ENCODE measurements at regions not wholly inside any gene's neighbourhood (a gene's known extent, or its start where the extent isn't known, plus 50 kb on each side); places are given as distances from the start of the nearest gene placed in this dataset.

DNA sequence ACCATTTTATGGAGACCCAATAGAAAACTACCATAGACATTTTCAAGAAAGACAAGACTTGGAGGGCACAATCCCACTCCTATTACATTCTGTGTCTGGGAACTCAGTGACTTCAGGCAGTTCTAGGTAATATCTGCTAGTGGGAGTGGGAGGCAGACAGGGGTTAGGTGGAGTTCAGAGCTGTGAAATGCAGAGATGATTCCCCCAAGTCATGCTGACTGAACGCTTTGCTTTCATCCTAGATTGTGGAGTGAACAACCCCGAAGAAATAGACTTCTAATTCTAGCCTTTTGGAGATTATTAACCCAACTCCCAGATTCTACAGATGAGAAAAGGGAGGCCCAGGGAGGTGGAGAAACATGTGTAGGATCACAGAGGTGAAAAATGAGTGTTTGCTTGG lies 437.8 kb upstream of the CADM1 start:
- Histone ChIP-seq H3K4me3 (ENCODE audit: low read length) (no peak overlapping the region), H3K27ac (ENCODE audit: low read length) (no peak overlapping the region), H3K9me3 (ENCODE audit: low read length) (no peaks in the 10 kb centered on the region), H3K36me3 (ENCODE audit: insufficient read depth, low read length) (no peaks in the 10 kb centered on the region), H3K9me2 (ENCODE audit: insufficient read depth, low read length) (no peaks in the 10 kb centered on the region), H4K20me1 (ENCODE audit: insufficient read depth) (no peaks in the 10 kb centered on the region), H2AFZ (ENCODE audit: low read depth, low read length) (no peak overlapping the region), H3K4me2 (ENCODE audit: low read length) (no peak overlapping the region), H3K79me2 (replicated peaks; ENCODE audit: insufficient read depth, low read length) (no peaks in the 10 kb centered on the region), H3K9ac (ENCODE audit: low read length) (no peak overlapping the region), H3F3A (ENCODE audit: insufficient read depth, low read length, poor library complexity, severe bottlenecking) (no peaks in the 10 kb centered on the region), H3K27me3 (ENCODE audit: insufficient read depth, low read depth, low read length) (no peaks in the 10 kb centered on the region)
- TF ChIP-seq TAF1 (IDR thresholded peaks at IDR 0.05; ENCODE audit: low read depth), result no peak
- no peak for TF ChIP-seq MXI1 (conservative IDR thresholded peaks at IDR 0.05; ENCODE audit: poor library complexity, severe bottlenecking)
- TF ChIP-seq, protein P1, sequence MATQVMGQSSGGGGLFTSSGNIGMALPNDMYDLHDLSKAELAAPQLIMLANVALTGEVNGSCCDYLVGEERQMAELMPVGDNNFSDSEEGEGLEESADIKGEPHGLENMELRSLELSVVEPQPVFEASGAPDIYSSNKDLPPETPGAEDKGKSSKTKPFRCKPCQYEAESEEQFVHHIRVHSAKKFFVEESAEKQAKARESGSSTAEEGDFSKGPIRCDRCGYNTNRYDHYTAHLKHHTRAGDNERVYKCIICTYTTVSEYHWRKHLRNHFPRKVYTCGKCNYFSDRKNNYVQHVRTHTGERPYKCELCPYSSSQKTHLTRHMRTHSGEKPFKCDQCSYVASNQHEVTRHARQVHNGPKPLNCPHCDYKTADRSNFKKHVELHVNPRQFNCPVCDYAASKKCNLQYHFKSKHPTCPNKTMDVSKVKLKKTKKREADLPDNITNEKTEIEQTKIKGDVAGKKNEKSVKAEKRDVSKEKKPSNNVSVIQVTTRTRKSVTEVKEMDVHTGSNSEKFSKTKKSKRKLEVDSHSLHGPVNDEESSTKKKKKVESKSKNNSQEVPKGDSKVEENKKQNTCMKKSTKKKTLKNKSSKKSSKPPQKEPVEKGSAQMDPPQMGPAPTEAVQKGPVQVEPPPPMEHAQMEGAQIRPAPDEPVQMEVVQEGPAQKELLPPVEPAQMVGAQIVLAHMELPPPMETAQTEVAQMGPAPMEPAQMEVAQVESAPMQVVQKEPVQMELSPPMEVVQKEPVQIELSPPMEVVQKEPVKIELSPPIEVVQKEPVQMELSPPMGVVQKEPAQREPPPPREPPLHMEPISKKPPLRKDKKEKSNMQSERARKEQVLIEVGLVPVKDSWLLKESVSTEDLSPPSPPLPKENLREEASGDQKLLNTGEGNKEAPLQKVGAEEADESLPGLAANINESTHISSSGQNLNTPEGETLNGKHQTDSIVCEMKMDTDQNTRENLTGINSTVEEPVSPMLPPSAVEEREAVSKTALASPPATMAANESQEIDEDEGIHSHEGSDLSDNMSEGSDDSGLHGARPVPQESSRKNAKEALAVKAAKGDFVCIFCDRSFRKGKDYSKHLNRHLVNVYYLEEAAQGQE (IDR thresholded peaks at IDR 0.05; ENCODE audit: borderline replicate concordance), result no peak
- TF ChIP-seq, protein P2, sequence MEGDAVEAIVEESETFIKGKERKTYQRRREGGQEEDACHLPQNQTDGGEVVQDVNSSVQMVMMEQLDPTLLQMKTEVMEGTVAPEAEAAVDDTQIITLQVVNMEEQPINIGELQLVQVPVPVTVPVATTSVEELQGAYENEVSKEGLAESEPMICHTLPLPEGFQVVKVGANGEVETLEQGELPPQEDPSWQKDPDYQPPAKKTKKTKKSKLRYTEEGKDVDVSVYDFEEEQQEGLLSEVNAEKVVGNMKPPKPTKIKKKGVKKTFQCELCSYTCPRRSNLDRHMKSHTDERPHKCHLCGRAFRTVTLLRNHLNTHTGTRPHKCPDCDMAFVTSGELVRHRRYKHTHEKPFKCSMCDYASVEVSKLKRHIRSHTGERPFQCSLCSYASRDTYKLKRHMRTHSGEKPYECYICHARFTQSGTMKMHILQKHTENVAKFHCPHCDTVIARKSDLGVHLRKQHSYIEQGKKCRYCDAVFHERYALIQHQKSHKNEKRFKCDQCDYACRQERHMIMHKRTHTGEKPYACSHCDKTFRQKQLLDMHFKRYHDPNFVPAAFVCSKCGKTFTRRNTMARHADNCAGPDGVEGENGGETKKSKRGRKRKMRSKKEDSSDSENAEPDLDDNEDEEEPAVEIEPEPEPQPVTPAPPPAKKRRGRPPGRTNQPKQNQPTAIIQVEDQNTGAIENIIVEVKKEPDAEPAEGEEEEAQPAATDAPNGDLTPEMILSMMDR (IDR thresholded peaks at IDR 0.05; ENCODE audit: poor library complexity, severe bottlenecking), result no peak
- TF ChIP-seq EZH2 (IDR thresholded peaks at IDR 0.05; ENCODE audit: borderline replicate concordance, insufficient read depth, low read length, poor library complexity, severe bottlenecking), result no peak
- TF ChIP-seq RAD21 (conservative IDR thresholded peaks at IDR 0.05), result no peak
- TF ChIP-seq EP300 (conservative IDR thresholded peaks at IDR 0.05; ENCODE audit: poor library complexity, severe bottlenecking), result no peak

DNA sequence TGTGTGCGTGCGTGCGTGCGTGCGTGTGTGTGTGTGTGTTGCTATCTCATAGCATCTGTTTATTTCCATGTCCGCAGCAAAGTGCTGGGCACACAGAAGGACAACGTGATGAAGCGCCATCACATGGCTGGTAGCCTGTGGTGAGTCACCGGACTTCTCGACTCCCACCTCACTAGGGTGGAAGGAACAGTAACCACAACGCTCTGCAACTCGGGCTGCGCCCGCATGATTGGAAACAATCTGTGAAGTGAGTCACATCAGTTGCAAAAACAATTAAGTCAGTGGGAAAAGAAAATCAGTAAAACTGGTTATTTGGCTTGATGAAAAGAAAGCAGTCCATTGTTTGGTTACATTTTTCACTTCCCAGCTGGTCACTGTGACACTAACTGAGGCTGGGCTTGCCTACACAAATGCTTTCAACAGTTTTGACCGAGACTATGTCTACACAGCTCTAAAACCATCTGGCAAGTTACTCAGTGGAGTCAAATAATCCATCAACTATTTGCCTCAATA lies 437.3 kb upstream of the CADM1 start:
- no peak overlapping the region for H3K9ac ChIP-seq (ENCODE audit: low read length)
- H4K20me1 ChIP-seq (ENCODE audit: insufficient read depth), result no peaks in the 10 kb centered on the region
- H3K79me2 ChIP-seq (replicated peaks; ENCODE audit: insufficient read depth, low read length), result no peaks in the 10 kb centered on the region
- no peak overlapping the region for H3K27ac ChIP-seq (ENCODE audit: low read length)
- no peak overlapping the region for H2AFZ ChIP-seq (ENCODE audit: low read depth, low read length)
- no peaks in the 10 kb centered on the region for H3K9me2 ChIP-seq (ENCODE audit: insufficient read depth, low read length)
- no peaks in the 10 kb centered on the region for H3K9me3 ChIP-seq (ENCODE audit: low read length)
- no peaks in the 10 kb centered on the region for H3K27me3 ChIP-seq (ENCODE audit: insufficient read depth, low read depth, low read length)
- H3K4me3 ChIP-seq (ENCODE audit: low read length), result no peak overlapping the region
- no peaks in the 10 kb centered on the region for H3F3A ChIP-seq (ENCODE audit: insufficient read depth, low read length, poor library complexity, severe bottlenecking)
- no peaks in the 10 kb centered on the region for H3K36me3 ChIP-seq (ENCODE audit: insufficient read depth, low read length)
- no peak overlapping the region for H3K4me2 ChIP-seq (ENCODE audit: low read length)
- TF ChIP-seq, protein P1 (IDR thresholded peaks at IDR 0.05; ENCODE audit: borderline replicate concordance), result no peak
- no peak for TF ChIP-seq EZH2 (IDR thresholded peaks at IDR 0.05; ENCODE audit: borderline replicate concordance, insufficient read depth, low read length, poor library complexity, severe bottlenecking)
- TF ChIP-seq POLR2AphosphoS5 (IDR thresholded peaks at IDR 0.05), result no peak
- no peak for TF ChIP-seq SMC3 (conservative IDR thresholded peaks at IDR 0.05; ENCODE audit: poor library complexity)
- TF ChIP-seq, protein P2 (IDR thresholded peaks at IDR 0.05; ENCODE audit: poor library complexity, severe bottlenecking), result no peak
- TF ChIP-seq TAF1 (IDR thresholded peaks at IDR 0.05; ENCODE audit: low read depth), result no peak
- TF ChIP-seq RAD21 (conservative IDR thresholded peaks at IDR 0.05), result no peak
- TF ChIP-seq MXI1 (conservative IDR thresholded peaks at IDR 0.05; ENCODE audit: poor library complexity, severe bottlenecking), result no peak
- TF ChIP-seq EP300 (conservative IDR thresholded peaks at IDR 0.05; ENCODE audit: poor library complexity, severe bottlenecking), result no peak

Measured in neural cell (in vitro differentiated cells).